Suppressor macrophage treated with lipopolysaccharide for 1 hour (primary cell): ENCODE measurements at regions not wholly inside any gene's neighbourhood (a gene's known extent, or its start where the extent isn't known, plus 50 kb on each side); places are given as distances from the start of the nearest gene placed in this dataset.
"Not testable (repeated sequence)": the region's sequence is repeated elsewhere in the genome, so short reads cannot be mapped to it uniquely, and the experiment has no call there.

Source experiments
- DNase-seq, 3 donors: peaks; one replicate each; pipeline ENCODE4 v3.0.0-alpha.2; 2020 to 2022

- no peak for DNase-seq
Measured at GRCh38 chr7:109497053-109497452, 927.4 kb downstream of the DNAJB9 start.

GRCh38 chr7:109498131-109498530 is 928.5 kb downstream of the DNAJB9 start:
- DNase-seq = no peak

- no peak for DNase-seq
Measured at GRCh38 chr7:109503421-109503820, 933.7 kb downstream of the DNAJB9 start.

- no peak for DNase-seq
Measured at GRCh38 chr7:109522585-109522984, 952.9 kb downstream of the DNAJB9 start.

- no peak for DNase-seq
Measured at GRCh38 chr7:109527833-109528232, 958.2 kb downstream of the DNAJB9 start.

- no peak for DNase-seq
Measured at GRCh38 chr7:109529712-109530111, 960.0 kb downstream of the DNAJB9 start.

- no peak for DNase-seq
Measured at GRCh38 chr7:109532262-109532992, 962.8 kb downstream of the DNAJB9 start.

- no peak for DNase-seq
Measured at GRCh38 chr7:109545686-109546085, 976.0 kb downstream of the DNAJB9 start.

GRCh38 chr7:109549471-109550193 is 980.0 kb downstream of the DNAJB9 start:
- no peak for DNase-seq

GRCh38 chr7:109552017-109552416 is 982.3 kb downstream of the DNAJB9 start:
- DNase-seq = no peak

- DNase-seq = no peak
Measured at GRCh38 chr7:109577265-109577664, 1007.6 kb downstream of the DNAJB9 start.

GRCh38 chr7:109579901-109580300 is 1010.2 kb downstream of the DNAJB9 start:
- DNase-seq = no peak

GRCh38 chr7:109582211-109582610 is 1012.5 kb downstream of the DNAJB9 start:
- DNase-seq = no peak

GRCh38 chr7:109596948-109597347 is 1027.3 kb downstream of the DNAJB9 start:
- DNase-seq = not testable (repeated sequence)

GRCh38 chr7:109611656-109612055 is 1042.0 kb downstream of the DNAJB9 start:
- DNase-seq = no peak

GRCh38 chr7:109616551-109617069 is 1046.9 kb downstream of the DNAJB9 start:
- DNase-seq = no peak

GRCh38 chr7:109622320-109622719 is 1052.6 kb downstream of the DNAJB9 start:
- DNase-seq = no peak

GRCh38 chr7:109632890-109633289 is 1063.2 kb downstream of the DNAJB9 start:
- not testable (repeated sequence) for DNase-seq

GRCh38 chr7:109635374-109635773 is 1065.7 kb downstream of the DNAJB9 start:
- DNase-seq = no peak

- DNase-seq = no peak
Measured at GRCh38 chr7:109637428-109637990, 1067.8 kb downstream of the DNAJB9 start.

- no peak for DNase-seq
Measured at GRCh38 chr7:109638321-109638720, 1068.6 kb downstream of the DNAJB9 start.

GRCh38 chr7:109639561-109639960 is 1069.9 kb downstream of the DNAJB9 start:
- no peak for DNase-seq

GRCh38 chr7:109641445-109641844 is 1071.8 kb downstream of the DNAJB9 start:
- DNase-seq = no peak

- DNase-seq = no peak
Measured at GRCh38 chr7:109646124-109646523, 1076.5 kb downstream of the DNAJB9 start.
